VCaP (cell line): ENCODE measurements at regions not wholly inside any gene's neighbourhood (a gene's known extent, or its start where the extent isn't known, plus 50 kb on each side); places are given as distances from the start of the nearest gene placed in this dataset.
"Not testable (repeated sequence)": the region's sequence is repeated elsewhere in the genome, so short reads cannot be mapped to it uniquely, and the experiment has no call there.

Experiments
- H3K27ac ChIP-seq: fragments of 450-650 bp; 2 replicates; pipeline ENCODE4 v1.5.1; 2017
- CTCF ChIP-seq: fragments of 450-650 bp; conservative IDR thresholded peaks from 2 replicates; pipeline ENCODE4 v1.5.1; 2017; ENCODE audit warnings: mild to moderate bottlenecking, moderate library complexity

DNA sequence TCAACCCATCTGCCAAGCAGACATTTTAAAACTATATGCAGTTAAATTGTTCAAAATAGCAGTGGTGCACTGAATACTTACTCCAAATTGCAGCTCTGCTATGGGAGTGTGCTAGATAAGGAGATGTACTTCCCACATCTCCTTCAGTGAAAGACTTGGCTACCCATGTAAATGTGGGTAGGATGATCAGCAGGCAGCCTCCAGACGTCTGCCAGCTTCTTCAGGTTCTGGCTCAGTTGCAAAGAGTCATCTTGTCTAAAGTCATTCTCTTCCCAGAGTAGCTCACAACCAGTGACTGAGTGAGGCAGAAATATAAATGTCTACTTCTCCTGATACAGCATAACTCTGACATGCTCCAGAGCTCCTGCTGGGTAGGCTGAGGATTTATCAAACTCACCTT, 1050.0 kb upstream of the CDH10 start:
- TF ChIP-seq CTCF, result no peak
- H3K27ac ChIP-seq, result no peak overlapping the region

DNA sequence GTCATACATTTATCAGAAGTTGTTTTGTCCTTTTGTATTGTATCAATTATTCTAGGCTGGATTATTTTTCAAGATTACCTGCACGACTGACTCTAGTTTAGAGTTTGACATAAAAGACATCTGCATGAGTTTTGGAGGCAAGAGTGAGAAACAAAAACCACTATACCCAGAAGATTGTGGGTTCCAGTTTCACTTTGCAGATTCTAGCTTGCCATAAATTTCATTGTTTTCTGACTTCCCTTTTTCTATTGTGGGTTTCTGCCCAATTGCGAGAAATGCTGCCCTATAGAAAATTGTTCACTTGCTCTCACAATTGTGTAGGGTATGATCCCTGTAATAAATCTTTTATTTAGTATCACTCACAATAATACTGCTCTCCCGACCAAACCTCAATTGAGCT, 1043.4 kb upstream of the CDH10 start:
- no peak for TF ChIP-seq CTCF
- H3K27ac ChIP-seq, result no peak overlapping the region

DNA sequence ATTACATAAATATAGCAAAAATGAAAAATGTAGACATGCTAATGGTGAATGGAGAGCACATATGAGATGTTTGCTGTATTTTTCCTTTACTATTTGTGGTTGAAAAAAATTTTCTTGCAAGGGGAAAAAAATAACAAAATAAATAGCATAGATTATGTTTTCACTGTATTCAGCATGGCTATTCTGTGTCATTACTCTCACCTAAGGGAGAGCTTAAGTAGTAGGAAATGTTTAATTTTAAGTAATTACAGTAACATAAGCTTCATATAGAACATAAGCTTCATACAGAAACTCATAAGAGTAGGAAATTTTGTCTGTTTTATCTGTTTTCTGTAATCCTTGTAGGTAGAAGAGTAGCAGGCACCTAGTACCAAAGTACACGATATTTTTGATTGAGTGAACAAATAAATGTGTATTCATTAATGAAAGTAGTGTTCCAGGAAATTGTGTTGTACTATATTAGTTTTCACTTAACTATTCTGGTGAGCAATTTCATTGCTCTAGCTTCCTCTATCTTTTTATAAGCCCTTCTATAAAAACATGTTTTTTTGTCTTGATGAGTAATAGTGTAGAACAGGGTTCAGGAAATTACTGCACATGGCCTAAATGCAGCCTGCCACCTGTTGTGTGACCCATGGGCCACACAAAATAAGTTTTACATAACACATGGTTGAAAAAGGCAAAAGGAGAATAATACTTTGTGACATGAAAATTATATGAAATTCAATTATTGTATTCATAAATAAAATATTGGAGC, 1025.0 kb upstream of the CDH10 start:
- TF ChIP-seq CTCF, result no peak
- H3K27ac ChIP-seq, result no peak overlapping the region

DNA sequence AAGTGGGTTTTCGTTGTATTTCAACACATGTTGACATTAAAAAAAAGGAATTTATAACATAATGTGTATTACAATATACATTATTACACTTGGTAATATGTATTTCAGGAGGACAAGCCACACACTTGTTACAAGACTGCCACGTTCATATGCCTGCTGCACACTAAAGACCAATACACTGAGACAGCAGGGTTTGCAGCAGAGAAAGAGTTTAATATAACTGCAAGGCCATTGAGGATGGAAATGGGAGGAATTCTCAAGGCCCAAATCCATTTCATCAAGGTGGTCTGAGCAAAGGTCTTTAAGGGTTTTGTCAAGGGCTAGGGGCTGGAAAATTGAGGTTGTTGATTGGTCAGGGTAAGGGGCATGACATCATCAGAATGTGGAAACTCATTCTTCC, 1017.8 kb upstream of the CDH10 start:
- no peak overlapping the region for H3K27ac ChIP-seq
- no peak for TF ChIP-seq CTCF

DNA sequence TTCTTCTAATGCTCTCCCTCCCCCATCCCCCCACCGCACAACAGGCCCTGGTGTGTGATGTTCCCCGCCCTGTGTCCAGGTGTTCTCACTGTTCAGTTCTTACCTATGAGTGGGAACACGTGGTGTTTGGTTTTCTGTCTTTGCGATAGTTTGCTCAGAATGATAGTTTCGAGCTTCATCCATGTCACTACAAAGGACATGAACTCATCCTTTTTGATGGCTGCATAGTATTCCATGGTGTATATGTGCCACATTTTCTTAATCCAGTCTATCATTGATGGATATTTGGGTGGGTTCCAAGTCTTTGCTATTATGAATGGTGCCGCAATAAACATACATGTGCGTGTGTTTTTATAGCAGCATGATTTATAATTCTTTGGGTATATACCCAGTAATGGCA, 1005.5 kb upstream of the CDH10 start:
- H3K27ac ChIP-seq, result not testable (repeated sequence)

- no peak for TF ChIP-seq CTCF
Observed at GRCh38 chr5:25649628-25650265, 1005.0 kb upstream of the CDH10 start.

DNA sequence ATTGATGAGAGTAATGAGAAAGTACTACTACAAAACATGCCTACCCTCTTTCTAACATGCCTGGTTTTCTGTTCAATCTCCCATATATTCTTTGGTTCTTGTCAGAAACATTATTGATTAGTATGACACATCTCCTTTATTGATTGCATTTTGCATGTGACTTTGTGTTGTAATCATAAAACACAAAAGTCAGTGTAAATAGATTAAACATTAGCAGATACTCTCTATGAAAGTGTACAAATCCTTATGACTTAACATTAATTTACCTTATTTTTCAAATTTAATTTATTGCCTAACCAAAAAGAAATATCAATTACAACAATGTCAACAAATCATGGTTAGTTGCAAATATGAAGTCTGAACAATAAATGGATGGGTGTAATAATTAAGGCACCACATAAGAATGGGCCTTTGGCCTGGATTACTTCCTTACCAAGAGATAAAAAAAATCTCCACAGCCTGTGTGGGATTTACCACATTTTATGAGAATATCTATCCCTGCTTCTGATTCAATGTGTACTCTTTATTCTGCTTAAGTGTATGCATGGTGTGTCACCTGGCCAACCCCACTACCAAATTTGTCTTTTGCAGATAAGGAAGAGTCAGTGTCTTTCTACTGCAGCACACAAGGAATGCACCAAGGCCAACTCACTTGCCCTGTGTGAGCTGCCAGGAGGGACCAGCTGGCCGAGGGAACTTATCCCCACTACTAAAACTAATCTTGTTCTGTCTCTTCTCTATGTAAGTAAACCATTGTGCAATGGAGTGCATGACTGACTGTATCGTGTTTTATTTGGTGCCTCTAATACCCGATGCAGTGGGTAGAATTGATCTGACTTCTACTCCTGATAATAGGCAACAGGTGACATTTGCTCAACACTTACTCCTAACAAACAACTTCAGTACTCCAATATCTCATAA, 1001.9 kb upstream of the CDH10 start:
- H3K27ac ChIP-seq, result no peak overlapping the region
- TF ChIP-seq CTCF, result no peak

More at GRCh38 chr5:25649628-25650265, 1005.0 kb upstream of the CDH10 start:
- no peak overlapping the region for H3K27ac ChIP-seq
